ENCODE measurements at regions not wholly inside any gene's neighbourhood (a gene's known extent, or its start where the extent isn't known, plus 50 kb on each side); places are given as distances from the start of the nearest gene placed in this dataset.

- Histone ChIP-seq H3K9me3 (ENCODE audit: control insufficient read depth, insufficient read depth, low read length) (no peaks in the 10 kb centered on the region), H3K27ac (ENCODE audit: low read depth, low read length) (no peak overlapping the region), H3K4me2 (ENCODE audit: low read length) (no peak overlapping the region), H4K20me1 (ENCODE audit: control insufficient read depth, insufficient read depth, low read depth, low read length) (no peaks in the 10 kb centered on the region), H3K4me1 (ENCODE audit: control insufficient read depth, low read length) (peaks cover 7% of the 10 kb centered on the region), H3F3A (ENCODE audit: control insufficient read depth, insufficient read depth) (no peaks in the 10 kb centered on the region), H3K4me3 (ENCODE audit: low read length) (no peak overlapping the region), H3K27me3 (ENCODE audit: control insufficient read depth, low read length) (peaks cover 5% of the 10 kb centered on the region), H3K9me2 (replicated peaks; ENCODE audit: control insufficient read depth, low read length) (no peaks in the 10 kb centered on the region), H3K36me3 (ENCODE audit: control insufficient read depth, low read length) (no peaks in the 10 kb centered on the region), H3K79me2 (ENCODE audit: control insufficient read depth, low read length) (no peaks in the 10 kb centered on the region)
- no peak for TF ChIP-seq CTCF (IDR thresholded peaks at IDR 0.05; ENCODE audit: low read depth, low read length, poor library complexity, severe bottlenecking)
- TF ChIP-seq EZH2phosphoT487 (IDR thresholded peaks at IDR 0.05; ENCODE audit: borderline replicate concordance, low read length), result no peak
Measured at GRCh38 chr15:88981244-88982215, 68.4 kb upstream of the MFGE8 start.

GRCh38 chr15:88982304-88982945 lies 69.2 kb upstream of the MFGE8 start:
- H3K4me2 ChIP-seq (ENCODE audit: low read length), result no peak overlapping the region; the same call in 1 of the 2 replicates
- H3K79me2 ChIP-seq (ENCODE audit: control insufficient read depth, low read length), result no peaks in the 10 kb centered on the region
- H4K20me1 ChIP-seq (ENCODE audit: control insufficient read depth, insufficient read depth, low read depth, low read length), result no peaks in the 10 kb centered on the region
- no peak overlapping the region for H3K4me3 ChIP-seq (ENCODE audit: low read length)
- H3K27ac ChIP-seq (ENCODE audit: low read depth, low read length), result no peak overlapping the region
- no peaks in the 10 kb centered on the region for H3K9me3 ChIP-seq (ENCODE audit: control insufficient read depth, insufficient read depth, low read length)
- H3K9me2 ChIP-seq (replicated peaks; ENCODE audit: control insufficient read depth, low read length), result no peaks in the 10 kb centered on the region
- peaks cover 7% of the 10 kb centered on the region for H3K4me1 ChIP-seq (ENCODE audit: control insufficient read depth, low read length)
- no peaks in the 10 kb centered on the region; the same call in 1 of the 2 replicates for H3K27me3 ChIP-seq (ENCODE audit: control insufficient read depth, low read length)
- no peaks in the 10 kb centered on the region for H3F3A ChIP-seq (ENCODE audit: control insufficient read depth, insufficient read depth)
- no peaks in the 10 kb centered on the region for H3K36me3 ChIP-seq (ENCODE audit: control insufficient read depth, low read length)
- TF ChIP-seq EZH2phosphoT487 (IDR thresholded peaks at IDR 0.05; ENCODE audit: borderline replicate concordance, low read length) (no peak), CTCF (IDR thresholded peaks at IDR 0.05; ENCODE audit: low read depth, low read length, poor library complexity, severe bottlenecking) (no peak)

GRCh38 chr15:88982946-88983342 lies 69.8 kb upstream of the MFGE8 start:
- no peaks in the 10 kb centered on the region for H3K79me2 ChIP-seq (ENCODE audit: control insufficient read depth, low read length)
- no peaks in the 10 kb centered on the region; the same call in 1 of the 2 replicates for H3K27me3 ChIP-seq (ENCODE audit: control insufficient read depth, low read length)
- H3K4me2 ChIP-seq (ENCODE audit: low read length), result no peak overlapping the region; the same call in 1 of the 2 replicates
- peaks cover 7% of the 10 kb centered on the region for H3K4me1 ChIP-seq (ENCODE audit: control insufficient read depth, low read length)
- no peaks in the 10 kb centered on the region for H3F3A ChIP-seq (ENCODE audit: control insufficient read depth, insufficient read depth)
- no peak overlapping the region for H3K27ac ChIP-seq (ENCODE audit: low read depth, low read length)
- H3K9me2 ChIP-seq (replicated peaks; ENCODE audit: control insufficient read depth, low read length), result no peaks in the 10 kb centered on the region
- no peaks in the 10 kb centered on the region for H4K20me1 ChIP-seq (ENCODE audit: control insufficient read depth, insufficient read depth, low read depth, low read length)
- H3K9me3 ChIP-seq (ENCODE audit: control insufficient read depth, insufficient read depth, low read length), result no peaks in the 10 kb centered on the region
- no peak overlapping the region for H3K4me3 ChIP-seq (ENCODE audit: low read length)
- H3K36me3 ChIP-seq (ENCODE audit: control insufficient read depth, low read length), result no peaks in the 10 kb centered on the region
- TF ChIP-seq EZH2phosphoT487 (IDR thresholded peaks at IDR 0.05; ENCODE audit: borderline replicate concordance, low read length), result no peak
- TF ChIP-seq CTCF (IDR thresholded peaks at IDR 0.05; ENCODE audit: low read depth, low read length, poor library complexity, severe bottlenecking), result no peak

Measured in DOHH2 (cell line).